ENCODE measurements at regions not wholly inside any gene's neighbourhood (a gene's known extent, or its start where the extent isn't known, plus 50 kb on each side); places are given as distances from the start of the nearest gene placed in this dataset.

GRCh38 chr7:142638581-142638980, 110.7 kb upstream of the PRSS1 start:
- TF ChIP-seq CTCF (IDR thresholded peaks at IDR 0.05 in 8 of 11, conservative IDR thresholded peaks at IDR 0.05 in 3 of 11) (no peak), POLR2AphosphoS5 (IDR thresholded peaks at IDR 0.05) (no peak), POLR2A (IDR thresholded peaks at IDR 0.05) (no peak)

All from spleen (tissue), 7 donors.